ENCODE measurements at regions not wholly inside any gene's neighbourhood (a gene's known extent, or its start where the extent isn't known, plus 50 kb on each side); places are given as distances from the start of the nearest gene placed in this dataset.

GRCh38 chr5:135723491-135723890 lies 111.0 kb upstream of the SLC25A48 start:
- no peak for DNase-seq (ENCODE audit: low read depth, low spot score)
- no peak for TF ChIP-seq CTCF (IDR thresholded peaks at IDR 0.05; ENCODE audit: low read depth, low read length)
- in situ Hi-C loops (cut with HindIII; ENCODE audit: low sequenced_read_pairs), result no loop called here
- no peak overlapping the region for H3K4me3 ChIP-seq (ENCODE audit: low read depth, low read length)

- DNase-seq (ENCODE audit: low read depth, low spot score), result no peak
- no peak overlapping the region for H3K4me3 ChIP-seq (ENCODE audit: low read depth, low read length)
- no peak for TF ChIP-seq CTCF (IDR thresholded peaks at IDR 0.05; ENCODE audit: low read depth, low read length)
- in situ Hi-C loops (cut with HindIII; ENCODE audit: low sequenced_read_pairs), result no loop called here
Observed at GRCh38 chr5:135721548-135722090, 112.8 kb upstream of the SLC25A48 start.

GRCh38 chr5:135720191-135720590 lies 114.3 kb upstream of the SLC25A48 start:
- TF ChIP-seq CTCF (IDR thresholded peaks at IDR 0.05; ENCODE audit: low read depth, low read length), result no peak
- in situ Hi-C loops (cut with HindIII; ENCODE audit: low sequenced_read_pairs), result no loop called here
- H3K4me3 ChIP-seq (ENCODE audit: low read depth, low read length), result no peak overlapping the region
- DNase-seq (ENCODE audit: low read depth, low spot score), result no peak

DNA sequence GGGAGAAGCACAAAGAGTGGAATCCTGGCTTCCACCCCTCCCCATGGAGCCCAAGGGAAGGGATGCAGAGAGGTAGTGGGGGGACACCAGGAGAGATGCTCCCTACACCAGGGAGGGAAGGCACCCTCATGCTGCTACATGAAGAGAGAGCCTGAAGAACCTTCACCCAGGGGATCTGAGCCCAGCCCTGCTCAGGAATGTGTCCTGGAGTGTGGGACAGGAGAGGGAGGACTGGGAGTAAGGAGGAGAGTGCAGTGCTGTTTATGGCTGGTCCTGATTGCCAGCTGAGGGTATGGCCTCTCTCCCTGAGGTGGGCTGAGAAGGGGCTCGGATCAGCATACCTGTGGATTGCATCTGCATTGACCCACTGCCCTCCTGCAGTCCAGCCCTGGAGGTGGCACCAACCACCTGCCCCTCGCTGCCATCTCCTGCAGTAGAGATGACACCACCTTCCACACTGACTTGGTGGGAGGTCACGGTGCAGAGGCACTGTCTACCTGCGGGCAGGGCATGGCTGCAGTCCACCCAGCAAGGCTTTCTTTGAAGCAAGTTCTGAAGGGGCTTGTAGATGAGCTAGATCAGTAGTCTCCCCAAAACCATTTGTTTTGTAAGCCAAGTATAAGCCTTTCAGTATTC lies 114.9 kb upstream of the SLC25A48 start:
- no peak overlapping the region for H3K4me3 ChIP-seq (ENCODE audit: low read depth, low read length)
- in situ Hi-C loops (cut with HindIII; ENCODE audit: low sequenced_read_pairs), result no loop called here
- DNase-seq (ENCODE audit: low read depth, low spot score), result no peak
- TF ChIP-seq CTCF (IDR thresholded peaks at IDR 0.05; ENCODE audit: low read depth, low read length), result no peak

DNA sequence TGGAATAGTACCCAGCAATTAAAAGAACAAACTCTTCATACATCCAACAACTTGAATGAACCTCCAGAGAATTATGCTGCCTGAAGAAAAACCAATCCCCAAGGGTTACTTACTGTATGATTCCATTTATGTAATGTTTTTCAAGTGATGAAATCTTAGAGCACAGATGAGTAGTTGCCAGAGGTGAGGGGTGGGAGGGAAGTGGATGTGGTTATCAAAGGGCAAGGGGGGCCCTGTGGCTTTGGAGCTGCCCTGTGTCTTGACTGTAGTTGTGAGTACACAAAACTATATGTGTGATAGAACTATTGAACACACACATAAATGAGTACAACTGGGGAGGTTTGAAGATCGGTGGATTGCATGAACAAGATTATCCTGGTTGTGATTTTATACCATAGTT lies 115.8 kb upstream of the SLC25A48 start:
- in situ Hi-C loops (cut with HindIII; ENCODE audit: low sequenced_read_pairs), result no loop called here
- no peak for DNase-seq (ENCODE audit: low read depth, low spot score)
- no peak for TF ChIP-seq CTCF (IDR thresholded peaks at IDR 0.05; ENCODE audit: low read depth, low read length)
- H3K4me3 ChIP-seq (ENCODE audit: low read depth, low read length), result no peak overlapping the region

DNA sequence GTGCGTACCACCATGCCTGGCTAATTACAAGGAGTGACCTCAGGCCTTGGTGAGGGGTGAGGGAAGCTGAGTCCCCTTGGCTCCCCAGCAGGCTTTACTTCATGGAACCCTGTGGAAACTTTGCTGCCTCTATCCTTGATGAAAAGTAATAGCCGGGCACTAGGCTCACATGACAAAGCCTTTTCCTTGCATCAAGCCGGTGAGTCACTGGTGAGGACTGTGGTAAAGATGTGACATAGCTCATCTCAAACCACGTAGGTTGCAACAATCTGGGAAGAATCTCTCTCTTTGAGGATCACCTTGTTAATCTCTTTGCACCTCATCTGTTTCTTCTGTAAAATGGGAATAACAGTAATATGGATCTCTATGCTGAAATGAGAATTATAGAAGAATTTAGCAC lies 116.3 kb upstream of the SLC25A48 start:
- no peak for TF ChIP-seq CTCF (IDR thresholded peaks at IDR 0.05; ENCODE audit: low read depth, low read length)
- in situ Hi-C loops (cut with HindIII; ENCODE audit: low sequenced_read_pairs), result no loop called here
- H3K4me3 ChIP-seq (ENCODE audit: low read depth, low read length), result no peak overlapping the region
- no peak for DNase-seq (ENCODE audit: low read depth, low spot score)
